Prostate gland (tissue), 2 donors: ENCODE measurements at regions not wholly inside any gene's neighbourhood (a gene's known extent, or its start where the extent isn't known, plus 50 kb on each side); places are given as distances from the start of the nearest gene placed in this dataset.

ENCODE experiments used
- DNase-seq: peaks from one replicate; pipeline ENCODE4 v3.0.0-alpha.2; 2019; ENCODE audit warnings: low spot score
- H3K27ac ChIP-seq, 2 donors: fragments of 200-600 bp; sonication (generic); 2 replicates each; pipeline ENCODE4 v1.5.1; 2017 to 2019
- H3K27me3 ChIP-seq: fragments of 200-600 bp; sonication (generic); replicated peaks from 2 replicates; pipeline ENCODE4 v1.5.1; 2019; ENCODE audit not compliant: insufficient read depth
- H3K36me3 ChIP-seq, 2 donors: fragments of 200-600 bp; sonication (generic); 1 replicate in 1 of 2; 2 replicates in 1 of 2; pipeline versions ENCODE4 v1.5.1 to v1.8.1; 2017 to 2019
- H3K4me1 ChIP-seq: fragments of 200-600 bp; sonication (generic); replicated peaks from 2 replicates; pipeline ENCODE4 v1.5.1; 2019
- H3K4me3 ChIP-seq, 2 donors: fragments of 200-600 bp; sonication (generic); 2 replicates each; pipeline ENCODE4 v1.5.1; 2017 to 2019
- H3K9me3 ChIP-seq: fragments of 200-600 bp; sonication (generic); 2 replicates; pipeline ENCODE4 v1.5.1; 2017
- CTCF ChIP-seq, 4 experiments: fragments of 200-600 bp in 2 of 4; fragments of 450-650 bp in 2 of 4; sonication (generic) in 2 of 4; IDR thresholded peaks; 1 replicate in 3 of 4; 2 replicates in 1 of 4; pipeline ENCODE4 v1.5.1; 2016 to 2019; ENCODE audit warnings: antibody characterized with exemption in 4 of 4, mild to moderate bottlenecking in 2 of 4, moderate library complexity in 2 of 4
- POLR2A ChIP-seq: fragments of 450-650 bp; IDR thresholded peaks from one replicate; pipeline ENCODE4 v1.6.1; 2016; ENCODE audit warnings: antibody characterized with exemption, mild to moderate bottlenecking
- POLR2AphosphoS5 ChIP-seq: sonication (generic); formaldehyde crosslinking; IDR thresholded peaks from one replicate; pipeline ENCODE4 v1.6.1; 2017; ENCODE audit warnings: antibody characterized with exemption
- WGBS: methylation state at CpG from one replicate; pipeline ENCODE4 v1.1.5; 2018; 5-methylcytosine and 5-hydroxymethylcytosine counted together
- intact Hi-C: fragments of 100-400 bp; cut with DNase I; formaldehyde crosslinking; loops from one replicate; pipeline ENCODE4 v1.14.2; 2022

- no peaks in the 10 kb centered on the region for H3K27me3 ChIP-seq
- no peaks in the 10 kb centered on the region for H3K9me3 ChIP-seq
- H3K4me1 ChIP-seq, result no peaks in the 10 kb centered on the region
- H3K4me3 ChIP-seq, result no peak overlapping the region
- no peak for DNase-seq
- no peaks in the 10 kb centered on the region for H3K36me3 ChIP-seq
- TF ChIP-seq CTCF (IDR thresholded peaks at IDR 0.05), result no peak
- no peak for TF ChIP-seq POLR2AphosphoS5
- no peak for TF ChIP-seq POLR2A
- 70% methylated on average over 2 of the region's 2 CpGs for WGBS
- intact Hi-C loops, result no loop called here
- H3K27ac ChIP-seq, result no peak overlapping the region
Observed at GRCh38 chr10:59456199-59456598, 93.8 kb upstream of the FAM13C start.

GRCh38 chr10:59454171-59454919 lies 92.0 kb upstream of the FAM13C start:
- intact Hi-C loops, result no loop called here
- no peaks in the 10 kb centered on the region for H3K27me3 ChIP-seq

GRCh38 chr10:59448616-59449015 lies 86.3 kb upstream of the FAM13C start:
- Histone ChIP-seq H3K36me3 (no peaks in the 10 kb centered on the region), H3K27me3 (no peaks in the 10 kb centered on the region), H3K9me3 (no peaks in the 10 kb centered on the region), H3K4me3 (no peak overlapping the region), H3K27ac (no peak overlapping the region), H3K4me1 (no peaks in the 10 kb centered on the region)
- TF ChIP-seq CTCF (IDR thresholded peaks at IDR 0.05) (no peak), POLR2A (no peak), POLR2AphosphoS5 (no peak)
- 92% methylated on average over 1 of the region's 1 CpG for WGBS
- intact Hi-C loops, result no loop called here
- no peak for DNase-seq

More at GRCh38 chr10:59454171-59454919, 92.0 kb upstream of the FAM13C start:
- Histone ChIP-seq H3K9me3 (no peaks in the 10 kb centered on the region), H3K27ac (no peak overlapping the region), H3K4me3 (no peak overlapping the region), H3K4me1 (no peaks in the 10 kb centered on the region), H3K36me3 (no peaks in the 10 kb centered on the region)
- WGBS, result 20% methylated on average over 5 of the region's 5 CpGs
- TF ChIP-seq POLR2AphosphoS5, result peak; percentile 77
- no peak for TF ChIP-seq POLR2A
- DNase-seq, result peak; percentile 37

- intact Hi-C loops, result no loop called here
- no peaks in the 10 kb centered on the region for H3K27me3 ChIP-seq
- no peak for TF ChIP-seq POLR2AphosphoS5
- no peaks in the 10 kb centered on the region for H3K36me3 ChIP-seq
- no peaks in the 10 kb centered on the region for H3K9me3 ChIP-seq
- H3K4me3 ChIP-seq, result no peak overlapping the region
- H3K27ac ChIP-seq, result no peak overlapping the region
- no peaks in the 10 kb centered on the region for H3K4me1 ChIP-seq
- DNase-seq, result no peak
Observed at GRCh38 chr10:59435707-59436106, 73.4 kb upstream of the FAM13C start.

- Histone ChIP-seq H3K27ac (no peak overlapping the region), H3K9me3 (no peaks in the 10 kb centered on the region), H3K27me3 (no peaks in the 10 kb centered on the region), H3K4me1 (no peaks in the 10 kb centered on the region), H3K4me3 (no peak overlapping the region), H3K36me3 (no peaks in the 10 kb centered on the region)
- DNase-seq, result no peak
- TF ChIP-seq POLR2A (no peak), CTCF (IDR thresholded peaks at IDR 0.05) (no peak), POLR2AphosphoS5 (no peak)
- intact Hi-C loops, result no loop called here
- WGBS, result 48% methylated on average over 4 of the region's 4 CpGs
Observed at GRCh38 chr10:59434463-59435321, 72.3 kb upstream of the FAM13C start.
